Fibroblast of skin of scalp (primary cell): ENCODE measurements at regions not wholly inside any gene's neighbourhood (a gene's known extent, or its start where the extent isn't known, plus 50 kb on each side); places are given as distances from the start of the nearest gene placed in this dataset.
A peak's percentile ranks its signal among the peaks of the same experiment; 100 is the strongest.

ENCODE experiments used
- DNase-seq: peaks from one replicate; pipeline ENCODE4 v3.0.0-alpha.2; 2013

DNA sequence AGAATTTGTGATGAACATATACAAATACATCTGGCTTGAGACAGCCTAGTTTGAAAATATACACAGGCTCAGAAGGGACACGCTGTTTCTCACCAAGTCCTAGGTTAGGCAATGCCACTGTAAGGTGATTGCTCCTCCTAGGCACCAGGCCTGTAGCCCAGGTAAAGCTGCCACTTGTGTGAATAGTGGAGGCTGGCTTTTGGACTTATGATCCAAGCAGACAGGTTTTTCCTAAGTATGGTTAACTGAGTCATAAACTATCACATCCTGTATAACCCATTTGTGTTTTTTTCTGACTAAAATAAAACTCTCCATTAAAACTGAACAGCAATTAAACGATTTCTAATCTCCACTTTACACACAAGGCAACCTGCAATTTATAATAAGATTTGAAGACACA is 81.0 kb downstream of the SEMA4F start:
- DNase-seq: no peak

DNA sequence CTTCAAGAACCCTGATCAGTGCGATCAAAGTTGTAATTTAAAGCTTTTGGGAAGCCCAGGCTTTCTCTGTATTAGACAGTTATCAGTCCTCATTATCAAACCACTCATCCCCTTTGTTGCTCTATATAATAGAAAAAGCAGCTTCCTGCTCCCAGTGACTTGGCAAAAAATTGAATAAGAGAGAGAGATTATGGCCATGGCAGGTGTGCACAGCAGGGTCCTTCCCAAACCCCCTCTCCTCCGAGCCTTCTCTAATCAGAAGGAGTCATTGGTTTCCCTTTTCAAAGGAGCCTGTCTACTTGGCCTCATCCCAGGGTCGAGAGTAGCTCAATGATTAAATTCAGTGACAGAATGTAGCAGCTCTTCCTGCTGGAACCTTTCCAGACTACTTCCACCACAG is 81.5 kb downstream of the SEMA4F start:
- no peak for DNase-seq

DNA sequence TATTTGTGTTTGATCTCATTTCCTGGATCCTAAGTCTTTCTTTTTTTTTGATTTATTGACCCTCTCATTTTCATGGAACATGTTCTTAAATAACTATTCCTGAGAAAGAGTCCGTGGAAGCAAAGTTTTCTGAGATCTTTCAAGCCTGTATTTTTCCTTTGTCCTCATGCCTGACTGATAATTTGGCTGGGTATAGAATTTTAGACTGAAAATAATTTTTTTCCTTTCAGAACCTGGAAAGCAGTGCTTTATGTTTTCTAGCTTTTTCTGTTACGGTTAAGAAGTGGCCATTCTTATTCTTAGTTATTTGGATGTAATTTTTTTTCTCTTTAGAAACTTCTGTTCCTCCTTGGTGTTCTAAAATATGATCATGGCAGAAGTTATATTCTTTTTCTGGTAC is 82.5 kb downstream of the SEMA4F start:
- no peak for DNase-seq

DNA sequence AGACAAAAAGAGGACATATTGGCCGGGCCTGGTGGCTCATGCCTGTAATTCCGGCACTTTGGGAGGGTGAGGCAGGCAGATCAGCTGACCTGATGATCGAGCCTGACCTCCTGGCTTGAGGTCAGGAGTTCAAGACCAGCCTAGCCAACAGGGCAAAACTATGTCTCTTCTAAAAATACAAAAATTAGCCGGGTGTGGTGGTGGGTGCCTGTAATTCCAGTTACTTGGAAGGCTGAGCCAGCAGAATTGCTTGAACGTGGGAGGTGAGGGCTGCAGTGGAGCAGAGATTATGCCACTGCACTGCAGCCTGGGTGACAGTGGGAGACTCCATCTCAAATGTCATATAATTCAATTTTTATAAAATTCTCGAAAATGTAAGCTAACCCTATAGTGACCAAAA is 84.5 kb downstream of the SEMA4F start:
- no peak for DNase-seq

DNA sequence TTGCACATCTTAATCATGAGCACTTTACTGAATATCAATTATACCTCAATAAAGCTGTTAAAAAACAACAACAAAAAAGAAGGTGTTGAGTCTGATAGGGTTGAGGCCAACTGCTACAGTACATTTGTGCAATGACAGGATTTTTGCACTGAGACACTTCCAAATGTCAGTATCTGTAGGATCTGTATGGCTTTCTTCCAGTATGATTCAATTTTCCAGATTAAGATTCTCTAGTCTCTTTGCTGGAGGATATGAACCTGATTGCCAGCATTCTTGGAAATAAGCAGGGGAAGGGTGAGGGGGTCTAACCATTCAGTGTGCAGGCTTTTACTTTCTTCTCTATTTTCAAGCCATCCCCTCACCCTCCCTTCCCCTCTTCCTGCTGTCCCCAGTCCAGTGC is 85.1 kb downstream of the SEMA4F start:
- no peak for DNase-seq

DNA sequence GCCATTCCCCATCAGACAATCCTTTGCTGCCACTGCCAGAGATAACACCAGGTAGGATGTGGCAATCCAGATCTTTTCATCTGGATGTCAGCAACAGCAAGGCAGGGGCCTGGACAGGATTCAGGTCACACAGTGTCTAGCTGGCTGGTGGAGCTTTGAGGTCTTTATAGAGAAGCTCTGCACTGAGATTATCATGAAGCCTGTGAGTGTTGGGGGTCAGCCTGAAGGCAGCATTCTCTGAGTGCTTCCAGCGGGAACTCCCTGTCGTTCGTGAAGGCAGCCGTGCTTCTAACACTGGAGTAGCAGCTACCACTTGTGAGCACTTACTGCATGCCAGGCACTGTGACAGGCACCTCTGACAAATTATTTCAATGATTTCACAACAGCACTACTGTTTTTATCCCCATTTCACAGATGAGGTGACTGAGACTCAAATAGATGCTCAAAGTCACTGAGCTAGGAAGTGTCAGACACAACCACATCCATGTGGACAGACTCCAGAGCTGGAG is 85.7 kb downstream of the SEMA4F start:
- no peak for DNase-seq

DNA sequence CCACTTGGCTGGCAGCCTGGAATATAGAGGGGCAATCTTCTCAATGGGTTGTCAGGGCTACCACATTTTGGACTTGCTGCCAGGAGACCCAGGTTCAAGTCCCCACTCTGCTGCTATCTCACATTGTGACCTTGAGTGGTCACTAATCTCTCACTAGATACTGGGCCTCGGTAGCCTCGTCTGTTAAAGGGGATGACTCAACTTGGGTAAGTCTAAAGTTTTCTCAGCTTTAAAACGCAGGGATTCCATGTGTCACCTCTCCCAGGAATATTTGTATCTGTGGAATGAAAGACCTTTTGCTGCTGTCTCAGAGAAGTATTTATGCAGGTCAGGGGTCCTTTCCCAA is 86.3 kb downstream of the SEMA4F start:
- DNase-seq: no peak

DNA sequence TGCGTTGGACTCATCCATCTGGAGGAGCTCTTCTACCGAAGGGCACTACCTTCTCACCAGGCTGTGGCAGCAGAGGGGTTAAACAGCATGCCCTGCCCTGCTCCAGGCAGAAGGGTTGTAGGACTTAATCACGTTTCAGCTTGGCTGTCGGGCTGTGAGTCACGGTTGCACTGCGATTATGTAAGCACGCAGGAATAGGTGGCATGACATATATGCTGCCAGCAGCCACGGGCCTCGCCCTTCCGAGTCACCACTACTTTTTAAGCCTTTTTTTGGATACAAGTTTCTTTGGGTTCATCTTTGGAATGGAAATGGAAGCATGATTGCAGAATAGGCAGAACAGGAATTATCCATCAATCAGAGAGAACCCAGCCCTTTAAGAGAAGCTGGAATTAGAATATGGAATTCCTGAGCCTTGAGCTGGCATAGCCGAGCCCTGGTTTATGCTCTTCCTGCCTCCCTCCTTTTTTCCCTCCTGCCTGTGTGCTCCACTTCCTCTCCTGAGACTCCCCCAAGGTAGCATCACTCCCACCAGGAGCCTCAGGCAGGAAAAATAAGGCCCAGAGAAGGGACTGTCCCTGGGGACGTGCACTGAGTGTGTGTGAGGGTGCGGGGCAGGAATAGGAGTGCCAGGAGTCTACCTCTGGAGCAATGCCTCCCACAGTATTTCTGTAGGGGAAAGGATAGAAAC is 86.8 kb downstream of the SEMA4F start:
- DNase-seq: peak; percentile 98

DNA sequence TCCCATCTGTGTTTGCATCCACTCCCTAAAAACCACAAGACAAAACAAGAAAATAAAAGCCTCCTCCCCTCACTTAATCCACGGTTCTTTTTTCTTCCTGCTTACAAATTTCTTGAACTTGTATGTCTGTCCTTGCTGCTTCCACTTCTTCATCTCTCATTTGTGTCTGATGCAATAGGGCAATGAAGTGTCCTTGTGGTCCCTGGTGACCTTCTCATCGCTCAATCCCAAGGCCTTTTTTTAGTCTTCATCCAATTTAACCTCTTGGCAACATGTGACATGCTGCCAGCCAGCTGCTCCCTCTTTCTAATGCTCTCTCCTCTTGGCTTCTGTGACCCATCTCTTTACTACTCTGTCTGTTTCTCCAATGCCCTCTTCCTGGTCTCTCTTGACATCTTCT is 87.6 kb downstream of the SEMA4F start:
- DNase-seq: peak; percentile 31

DNA sequence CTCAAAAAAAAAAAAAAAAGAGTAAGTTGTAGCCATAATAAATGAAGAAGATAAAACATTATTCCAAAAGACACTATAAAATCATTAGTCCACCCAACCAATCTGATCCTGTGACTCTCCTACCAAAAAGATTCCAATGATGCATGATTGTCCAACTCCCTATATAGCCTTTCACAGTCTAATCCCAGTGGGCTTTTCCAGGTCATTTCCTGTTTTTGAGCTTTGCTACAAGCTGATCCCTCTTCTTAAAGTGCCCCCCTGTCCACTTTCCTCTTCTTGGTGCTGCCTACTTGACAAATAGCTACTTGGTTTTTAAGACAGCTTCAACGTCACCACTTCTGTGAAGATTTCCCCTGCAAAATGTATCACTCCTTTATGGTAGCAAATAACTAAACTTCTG is 88.4 kb downstream of the SEMA4F start:
- peak; percentile 29 for DNase-seq

DNA sequence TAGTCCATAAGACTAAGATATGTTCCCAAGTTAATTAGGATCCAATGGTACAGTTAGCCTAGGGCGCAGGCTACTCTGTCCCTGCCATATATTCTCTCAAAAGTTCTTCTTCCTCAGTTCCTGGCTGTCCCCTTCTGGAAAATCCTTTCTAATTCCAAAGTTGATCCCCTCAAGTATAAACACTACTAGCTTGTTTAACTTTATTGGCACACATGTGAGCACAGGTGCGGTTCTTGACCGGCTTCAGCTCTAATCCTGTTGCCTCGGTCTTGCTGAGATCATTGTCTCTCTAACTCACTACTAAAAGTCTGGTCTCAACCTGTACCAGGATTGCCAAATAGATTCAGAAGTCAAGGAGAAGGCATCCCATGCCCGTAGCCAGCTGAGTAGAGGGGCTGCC is 89.0 kb downstream of the SEMA4F start:
- no peak for DNase-seq

DNA sequence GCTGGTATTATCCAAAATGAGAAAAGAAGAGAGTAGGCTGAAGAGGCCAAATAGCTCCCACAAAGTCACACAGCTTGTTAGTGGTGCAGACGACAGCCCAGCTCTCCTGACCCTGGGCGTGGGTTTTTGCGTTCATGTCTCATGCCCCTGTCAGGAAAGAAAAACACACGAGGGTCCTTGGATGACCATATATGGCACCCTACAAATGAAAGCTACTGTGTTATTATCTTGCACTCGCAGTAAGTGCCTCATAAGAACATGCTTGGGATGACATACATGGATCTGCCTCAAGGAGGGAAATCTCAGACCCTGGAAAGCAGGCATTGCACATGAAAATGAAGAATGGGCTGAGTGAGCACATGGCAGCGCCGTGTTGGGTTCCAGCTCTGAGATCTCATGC is 89.7 kb downstream of the SEMA4F start:
- no peak for DNase-seq

DNA sequence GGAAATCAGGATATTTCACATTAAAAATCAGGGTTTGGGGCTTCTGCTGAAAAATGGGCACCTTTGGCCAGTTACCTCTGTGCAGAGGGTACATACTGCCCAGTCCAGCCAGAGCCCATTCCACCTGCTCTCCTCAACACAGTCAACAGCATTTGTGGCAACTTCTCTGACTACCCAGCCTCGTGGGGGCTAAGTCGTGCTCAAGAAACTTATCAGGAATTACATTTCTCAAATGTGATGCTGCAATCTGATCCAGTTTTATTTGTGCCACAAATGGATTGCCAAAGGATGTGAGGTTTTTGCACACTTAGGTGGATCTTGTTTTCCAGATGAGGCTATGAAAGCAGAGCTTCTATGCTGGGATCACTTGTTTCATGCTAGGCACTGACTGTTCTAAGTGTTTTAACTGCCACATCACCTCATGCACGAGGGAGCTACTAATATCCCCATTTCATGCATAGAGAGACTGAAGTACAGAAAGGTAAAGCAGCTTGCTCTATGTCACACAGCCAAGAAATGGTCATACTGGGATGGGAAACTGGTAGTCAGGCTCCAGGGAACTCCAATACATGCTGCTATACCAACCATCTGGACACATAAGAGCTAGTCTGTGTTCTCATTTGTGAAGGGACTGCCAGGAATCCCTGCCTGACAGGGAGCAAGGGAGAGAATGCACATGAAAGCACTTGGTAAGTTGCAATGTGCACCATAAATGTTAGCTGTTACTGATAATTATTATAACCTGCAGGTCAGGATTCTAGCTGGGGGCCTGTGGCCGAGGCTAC is 89.0 kb upstream of the HK2 start:
- DNase-seq: no peak

DNA sequence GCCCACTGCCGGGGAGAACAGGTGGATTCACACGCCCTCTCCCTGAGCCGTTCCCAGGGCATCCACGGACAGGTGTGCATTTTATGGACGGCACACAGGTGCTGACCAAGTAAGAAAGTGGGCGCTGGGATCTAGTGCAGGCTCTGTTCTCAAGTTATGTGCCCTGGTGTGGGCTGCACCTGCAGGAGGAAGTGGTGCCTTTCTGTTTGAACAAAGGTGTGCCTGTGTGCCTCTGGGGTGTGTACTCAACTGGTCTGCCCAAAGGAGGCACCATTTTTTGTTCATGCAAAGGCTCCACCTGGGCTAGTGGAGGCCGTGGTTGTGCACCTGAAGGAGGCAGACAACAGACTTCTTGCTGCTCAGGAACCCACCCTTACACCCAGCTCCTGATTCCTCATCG is 88.2 kb upstream of the HK2 start:
- no peak for DNase-seq

DNA sequence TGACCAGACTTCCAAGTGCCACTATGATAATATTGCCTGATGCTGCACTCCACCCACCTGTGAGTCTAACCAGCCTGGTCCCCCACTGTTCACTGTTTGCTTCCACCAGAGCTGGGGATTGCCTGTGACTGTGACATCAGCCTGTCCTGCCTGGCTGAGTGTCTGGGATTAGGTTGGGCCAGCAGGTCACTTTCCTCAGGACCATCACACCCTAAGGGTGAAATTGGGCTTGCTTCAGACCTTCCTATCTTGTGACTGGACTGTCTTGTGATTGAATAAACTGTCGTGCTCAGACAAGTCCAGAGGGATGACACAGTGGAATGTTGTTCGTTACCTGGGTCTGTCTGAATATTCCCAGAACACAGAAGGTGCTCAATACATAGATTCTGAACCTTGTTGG is 87.4 kb upstream of the HK2 start:
- DNase-seq: no peak

DNA sequence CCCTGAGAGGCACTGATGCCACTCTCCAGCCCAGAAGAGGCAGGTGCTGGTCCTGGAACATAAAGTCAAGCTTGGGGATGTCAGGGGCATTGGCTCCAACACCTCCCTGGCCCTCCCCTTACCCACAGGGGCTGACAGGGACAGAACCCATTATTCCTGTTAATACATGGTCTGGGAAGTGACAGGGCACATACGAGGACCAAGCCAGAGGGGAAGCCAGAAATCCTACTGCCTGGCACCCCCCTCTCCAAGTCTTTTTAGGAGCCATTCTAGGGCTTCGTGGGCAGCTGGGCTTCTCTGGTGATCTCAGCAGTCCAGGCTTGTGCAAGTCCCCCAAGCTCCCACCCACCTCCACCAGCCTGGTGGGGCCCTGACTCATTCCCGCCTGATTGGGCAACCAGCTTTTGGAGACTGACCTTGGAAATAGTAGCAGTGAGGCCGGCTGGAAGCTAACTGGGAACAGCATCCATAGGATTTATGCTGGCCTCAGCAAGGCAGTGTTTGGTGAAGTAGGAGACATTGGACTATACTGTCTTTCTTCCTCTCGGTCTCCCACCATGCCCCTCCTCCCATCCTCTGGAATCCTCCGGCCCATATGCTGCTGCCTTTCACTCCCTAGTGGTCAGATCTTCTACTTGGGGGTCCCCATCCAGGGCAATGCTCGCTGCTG is 86.4 kb upstream of the HK2 start:
- DNase-seq: peak; percentile 64

DNA sequence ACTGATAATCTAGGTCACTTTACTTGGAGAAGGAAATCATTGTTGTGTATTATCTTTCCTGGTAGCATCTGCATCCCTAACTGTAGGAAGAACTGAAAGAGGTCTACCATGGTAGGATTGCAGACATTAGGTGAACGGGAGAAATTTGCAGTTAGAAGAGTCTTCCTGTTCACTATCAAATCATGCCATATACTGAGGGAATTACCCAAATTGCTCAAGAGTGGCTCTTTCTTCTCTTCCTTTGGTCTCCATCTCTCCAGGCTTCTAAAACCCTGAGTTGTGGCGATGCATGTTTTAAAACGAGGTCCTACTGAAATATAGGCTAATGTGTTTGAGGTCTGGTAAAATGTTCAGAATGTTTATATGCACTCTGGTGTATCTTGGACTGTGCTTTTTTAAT is 85.3 kb upstream of the HK2 start:
- no peak for DNase-seq

DNA sequence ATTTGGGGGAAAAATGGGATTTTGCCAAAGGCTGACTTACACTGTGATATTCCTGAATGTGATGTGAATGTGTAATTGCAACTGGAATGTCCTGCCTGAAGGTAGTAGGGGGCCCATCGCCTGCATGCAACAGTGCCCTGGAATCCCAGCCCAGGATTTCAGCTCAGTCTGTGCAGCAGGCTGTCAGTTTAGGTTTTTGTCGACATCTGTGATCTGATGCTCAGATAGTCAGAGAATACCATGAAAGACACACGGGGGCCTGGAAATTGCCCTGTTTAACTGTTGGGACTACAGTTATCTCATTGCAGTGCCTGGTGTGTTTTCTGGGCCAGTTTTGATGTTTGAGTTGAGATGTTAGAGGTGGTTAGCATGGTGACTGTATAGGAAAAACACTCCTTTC is 84.5 kb upstream of the HK2 start:
- no peak for DNase-seq

DNA sequence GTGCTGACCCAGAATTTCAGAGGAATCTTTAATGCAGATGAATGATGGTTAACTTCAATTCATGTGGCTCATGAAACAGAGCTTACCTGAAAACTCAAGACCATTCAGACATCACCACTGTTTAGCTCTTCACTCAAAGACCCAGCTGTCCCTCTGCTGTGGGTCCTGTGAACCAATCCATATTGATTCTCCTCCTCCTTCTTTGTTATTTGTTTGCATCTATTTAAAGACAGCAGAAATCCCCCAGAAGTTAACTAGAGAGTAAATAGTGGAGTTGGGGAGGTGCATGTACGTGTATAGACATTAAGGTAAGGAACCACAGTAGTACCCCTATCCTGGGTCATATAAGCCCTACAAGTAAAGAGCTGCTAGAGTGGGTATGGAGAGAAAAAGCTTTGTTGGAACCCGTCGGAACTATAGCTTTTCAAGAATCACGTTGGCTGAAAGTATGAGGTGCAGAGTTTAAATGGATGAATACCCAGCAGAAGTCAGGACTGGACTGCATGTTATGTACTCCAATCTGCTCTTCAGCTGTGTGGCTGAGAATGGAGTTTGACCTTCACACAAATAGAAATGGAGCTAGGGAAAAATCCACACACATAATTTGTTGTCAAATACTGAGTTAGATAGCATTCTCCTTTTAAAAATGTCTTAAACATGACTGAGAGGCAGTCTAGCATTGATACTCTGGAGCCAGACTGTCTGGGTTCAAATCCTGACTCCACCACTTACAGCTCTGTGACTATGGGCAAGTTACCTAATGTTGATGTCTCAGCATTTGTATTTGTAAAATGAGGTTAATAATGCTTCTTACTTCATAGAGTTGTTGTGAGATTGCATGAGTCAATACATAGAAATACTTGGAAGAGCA is 81.7 kb upstream of the HK2 start:
- no peak for DNase-seq

DNA sequence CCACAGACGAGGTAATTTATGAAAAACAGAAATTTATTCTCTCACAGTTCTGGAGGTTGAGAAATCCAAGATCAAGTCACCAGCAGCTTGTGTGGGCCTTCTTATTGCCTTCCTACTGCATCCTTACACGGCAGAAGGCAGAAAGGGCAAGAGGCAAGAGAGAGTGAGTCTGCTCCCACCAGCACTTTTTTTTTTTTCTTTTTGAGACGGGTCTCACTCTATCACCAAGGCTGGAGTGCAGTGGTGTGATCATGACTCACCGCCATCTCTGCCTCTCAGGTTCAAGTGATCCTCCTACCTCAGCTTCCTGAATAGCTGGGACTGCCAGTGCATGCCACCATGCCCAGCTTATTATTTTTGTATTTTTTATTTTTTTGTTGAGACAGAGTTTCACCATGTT is 78.5 kb upstream of the HK2 start:
- DNase-seq: no peak

DNA sequence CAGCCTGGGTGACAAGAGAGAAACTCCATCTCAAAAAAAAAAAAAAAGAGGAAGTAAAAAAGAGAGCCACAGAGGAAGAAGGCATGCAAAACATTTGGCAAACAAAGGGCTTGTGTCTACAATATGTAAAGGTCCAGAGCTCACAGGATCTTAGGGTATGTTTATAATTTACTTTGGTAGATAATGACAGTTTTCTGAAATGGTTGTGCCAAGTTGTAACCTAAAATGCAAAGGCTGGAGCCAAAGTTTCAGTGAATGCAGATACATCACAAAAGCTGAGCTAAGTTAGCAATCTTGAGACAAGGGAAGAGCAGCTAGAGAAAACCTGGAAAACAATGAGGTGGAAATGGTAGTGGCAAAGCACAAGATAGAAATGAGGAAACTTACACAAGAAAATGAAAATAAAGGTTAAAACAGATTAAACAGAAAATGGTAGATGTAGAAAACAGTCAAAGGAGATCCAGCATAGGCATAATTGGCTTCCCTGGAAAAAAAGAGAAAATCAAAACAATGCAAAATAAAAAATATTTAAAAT is 77.5 kb upstream of the HK2 start:
- DNase-seq: no peak

DNA sequence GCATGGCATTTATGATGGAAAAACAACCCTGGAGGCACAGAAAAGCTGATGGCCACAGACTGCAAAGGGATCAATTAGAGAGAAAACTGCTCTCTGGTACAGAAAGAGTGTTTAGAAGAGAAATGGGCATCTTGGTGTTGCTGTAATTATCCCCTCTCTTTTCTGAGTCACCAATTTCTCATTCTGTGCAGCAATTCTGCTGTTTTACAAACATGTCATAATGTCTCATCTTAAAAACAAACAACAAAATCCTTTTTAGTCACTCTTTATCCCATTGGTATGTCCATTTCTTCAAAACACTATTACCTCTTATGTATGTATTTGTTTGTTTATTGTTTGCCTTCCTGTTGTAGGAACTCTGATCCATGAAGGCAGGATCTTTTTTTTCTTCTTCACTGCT is 73.9 kb upstream of the HK2 start:
- no peak for DNase-seq
